Karpas-422 (cell line): ENCODE measurements at regions not wholly inside any gene's neighbourhood (a gene's known extent, or its start where the extent isn't known, plus 50 kb on each side); places are given as distances from the start of the nearest gene placed in this dataset.
"Not testable (repeated sequence)": the region's sequence is repeated elsewhere in the genome, so short reads cannot be mapped to it uniquely, and the experiment has no call there.

Experiments
- DNase-seq: peaks from one replicate; pipeline ENCODE4 v3.0.0-alpha.2; 2015
- H2AFZ ChIP-seq: fragments of 200-600 bp; sonication (generic); 2 replicates; pipeline ENCODE4 v1.6.1; 2014; ENCODE audit warnings: antibody characterized with exemption, low read length, mixed read lengths
- H3K27ac ChIP-seq: fragments of 200-600 bp; sonication (generic); 2 replicates; pipeline ENCODE4 v1.5.1; 2014; ENCODE audit warnings: mild to moderate bottlenecking, low read length, moderate library complexity
- H3K27me3 ChIP-seq: fragments of 200-600 bp; sonication (generic); 2 replicates; pipeline ENCODE4 v1.6.1; 2014; ENCODE audit warnings: low read length, mixed read lengths
- H3K36me3 ChIP-seq: fragments of 200-600 bp; sonication (generic); 2 replicates; pipeline ENCODE4 v1.6.1; 2014; ENCODE audit warnings: low read length, mixed read lengths; ENCODE audit not compliant: insufficient read depth
- H3K4me1 ChIP-seq: fragments of 200-600 bp; sonication (generic); 2 replicates; pipeline ENCODE4 v1.6.1; 2014; ENCODE audit warnings: mild to moderate bottlenecking, low read length, mixed read lengths
- H3K4me2 ChIP-seq: fragments of 200-600 bp; sonication (generic); 2 replicates; pipeline ENCODE4 v1.6.1; 2014; ENCODE audit warnings: low read length, low read depth, mild to moderate bottlenecking; ENCODE audit not compliant: poor library complexity, severe bottlenecking
- H3K4me3 ChIP-seq: fragments of 200-600 bp; sonication (generic); 2 replicates; pipeline ENCODE4 v1.5.1; 2014; ENCODE audit warnings: mild to moderate bottlenecking, antibody characterized with exemption, low read length, mixed read lengths
- H3K79me2 ChIP-seq: fragments of 200-600 bp; sonication (generic); 2 replicates; pipeline ENCODE4 v1.6.1; 2014; ENCODE audit warnings: mild to moderate bottlenecking, low read length, mixed read lengths
- H3K9ac ChIP-seq: fragments of 200-600 bp; sonication (generic); 2 replicates; pipeline ENCODE4 v1.6.0; 2014; ENCODE audit warnings: low read length
- H3K9me2 ChIP-seq: fragments of 200-600 bp; sonication (generic), shearing (Covaris generic); replicated peaks from 2 replicates; pipeline ENCODE4 v1.6.0; 2014; ENCODE audit warnings: mild to moderate bottlenecking, low read length, moderate library complexity; ENCODE audit not compliant: insufficient read depth
- H3K9me3 ChIP-seq: fragments of 300-700, 200-600 bp; sonication (generic); 2 replicates; pipeline ENCODE4 v1.6.1; 2014; ENCODE audit warnings: low read length, mixed read lengths
- H4K20me1 ChIP-seq: fragments of 200-600 bp; sonication (generic); 2 replicates; pipeline ENCODE4 v1.6.1; 2014; ENCODE audit warnings: mild to moderate bottlenecking, antibody characterized with exemption, low read length, low read depth; ENCODE audit not compliant: insufficient read depth

- H3K27ac ChIP-seq = no peak overlapping the region
- DNase-seq = no peak
- no peak overlapping the region for H3K9ac ChIP-seq
- H3K27me3 ChIP-seq = no peaks in the 10 kb centered on the region
- no peak overlapping the region for H2AFZ ChIP-seq
- no peaks in the 10 kb centered on the region for H3K9me2 ChIP-seq
- H3K4me2 ChIP-seq = no peak overlapping the region
- no peaks in the 10 kb centered on the region for H3K36me3 ChIP-seq
- no peak overlapping the region for H3K4me3 ChIP-seq
- H3K9me3 ChIP-seq = no peaks in the 10 kb centered on the region; the same call in 1 of the 2 replicates
- no peaks in the 10 kb centered on the region for H3K4me1 ChIP-seq
- no peaks in the 10 kb centered on the region for H3K79me2 ChIP-seq
- no peaks in the 10 kb centered on the region for H4K20me1 ChIP-seq
Observed at GRCh38 chr13:65400702-65401101, 1829.4 kb downstream of the PCDH9 start.

- H3K9me2 ChIP-seq = no peaks in the 10 kb centered on the region
- H3K4me1 ChIP-seq = no peaks in the 10 kb centered on the region
- no peak overlapping the region for H3K27ac ChIP-seq
- H4K20me1 ChIP-seq = no peaks in the 10 kb centered on the region
- H3K9me3 ChIP-seq = no peaks in the 10 kb centered on the region; the same call in 1 of the 2 replicates
- no peaks in the 10 kb centered on the region for H3K36me3 ChIP-seq
- H3K27me3 ChIP-seq = no peaks in the 10 kb centered on the region
- H3K9ac ChIP-seq = no peak overlapping the region
- H3K79me2 ChIP-seq = no peaks in the 10 kb centered on the region
- no peak overlapping the region for H2AFZ ChIP-seq
- H3K4me3 ChIP-seq = no peak overlapping the region
- H3K4me2 ChIP-seq = no peak overlapping the region
- DNase-seq = no peak
Observed at GRCh38 chr13:65387743-65388347, 1842.3 kb downstream of the PCDH9 start.

GRCh38 chr13:65378943-65379519, 1851.1 kb downstream of the PCDH9 start:
- Histone ChIP-seq H3K9me3 (peaks cover 16% of the 10 kb centered on the region), H2AFZ (no peak overlapping the region), H3K9ac (no peak overlapping the region), H3K79me2 (no peaks in the 10 kb centered on the region), H3K36me3 (no peaks in the 10 kb centered on the region), H3K9me2 (no peaks in the 10 kb centered on the region), H3K4me2 (no peak overlapping the region), H4K20me1 (no peaks in the 10 kb centered on the region), H3K4me3 (no peak overlapping the region), H3K27me3 (no peaks in the 10 kb centered on the region), H3K27ac (no peak overlapping the region), H3K4me1 (no peaks in the 10 kb centered on the region)
- peak; percentile 49 for DNase-seq

- Histone ChIP-seq H3K4me3 (no peak overlapping the region), H3K36me3 (no peaks in the 10 kb centered on the region), H2AFZ (no peak overlapping the region), H3K9ac (no peak overlapping the region), H3K9me3 (peaks cover 16% of the 10 kb centered on the region), H3K9me2 (no peaks in the 10 kb centered on the region), H3K79me2 (no peaks in the 10 kb centered on the region), H3K4me2 (no peak overlapping the region), H3K27ac (no peak overlapping the region), H3K27me3 (no peaks in the 10 kb centered on the region), H3K4me1 (no peaks in the 10 kb centered on the region), H4K20me1 (no peaks in the 10 kb centered on the region)
- no peak for DNase-seq
Observed at GRCh38 chr13:65378484-65378883, 1851.7 kb downstream of the PCDH9 start.

GRCh38 chr13:65368832-65369231, 1861.3 kb downstream of the PCDH9 start:
- H3K9ac ChIP-seq = no peak overlapping the region
- no peaks in the 10 kb centered on the region for H3K79me2 ChIP-seq
- H3K4me1 ChIP-seq = no peaks in the 10 kb centered on the region
- no peaks in the 10 kb centered on the region for H3K36me3 ChIP-seq
- no peak overlapping the region for H3K27ac ChIP-seq
- no peaks in the 10 kb centered on the region for H3K9me2 ChIP-seq
- H3K4me3 ChIP-seq = no peak overlapping the region
- DNase-seq = no peak
- no peaks in the 10 kb centered on the region for H4K20me1 ChIP-seq
- no peaks in the 10 kb centered on the region for H3K27me3 ChIP-seq
- peaks cover 11% of the 10 kb centered on the region; the same call in 1 of the 2 replicates for H3K9me3 ChIP-seq
- H3K4me2 ChIP-seq = no peak overlapping the region
- no peak overlapping the region for H2AFZ ChIP-seq

- no peak overlapping the region for H3K27ac ChIP-seq
- H3K36me3 ChIP-seq = no peaks in the 10 kb centered on the region
- H4K20me1 ChIP-seq = no peaks in the 10 kb centered on the region
Observed at GRCh38 chr13:65353951-65354350, 1876.2 kb downstream of the PCDH9 start.

GRCh38 chr13:65353150-65353549, 1877.0 kb downstream of the PCDH9 start:
- H3K4me3 ChIP-seq, H3K4me2 ChIP-seq, DNase-seq, H3K27ac ChIP-seq, H3K79me2 ChIP-seq, H3K27me3 ChIP-seq, H2AFZ ChIP-seq, H3K9me2 ChIP-seq, H3K4me1 ChIP-seq, H4K20me1 ChIP-seq, H3K36me3 ChIP-seq, H3K9me3 ChIP-seq, H3K9ac ChIP-seq: not testable (repeated sequence)

More at GRCh38 chr13:65353951-65354350, 1876.2 kb downstream of the PCDH9 start:
- no peak overlapping the region for H3K4me3 ChIP-seq
- H3K4me2 ChIP-seq = no peak overlapping the region
- peaks cover 6% of the 10 kb centered on the region for H3K9me3 ChIP-seq
- H3K9ac ChIP-seq = no peak overlapping the region
- no peak for DNase-seq
- no peak overlapping the region for H2AFZ ChIP-seq
- no peaks in the 10 kb centered on the region for H3K4me1 ChIP-seq
- H3K79me2 ChIP-seq = no peaks in the 10 kb centered on the region
- H3K9me2 ChIP-seq = no peaks in the 10 kb centered on the region
- H3K27me3 ChIP-seq = no peaks in the 10 kb centered on the region

- Histone ChIP-seq H2AFZ (peak overlapping the region; percentile 88), H3K36me3 (no peaks in the 10 kb centered on the region), H3K4me3 (no peak overlapping the region), H3K9me3 (peaks cover 13% of the 10 kb centered on the region), H3K9ac (no peak overlapping the region), H3K27me3 (no peaks in the 10 kb centered on the region), H3K4me1 (no peaks in the 10 kb centered on the region), H3K79me2 (no peaks in the 10 kb centered on the region), H3K9me2 (no peaks in the 10 kb centered on the region), H3K4me2 (no peak overlapping the region), H3K27ac (no peak overlapping the region), H4K20me1 (no peaks in the 10 kb centered on the region)
- DNase-seq = no peak
Observed at GRCh38 chr13:65347420-65348030, 1882.6 kb downstream of the PCDH9 start.
